Bronchial epithelial cell (primary cell): ENCODE measurements at regions not wholly inside any gene's neighbourhood (a gene's known extent, or its start where the extent isn't known, plus 50 kb on each side); places are given as distances from the start of the nearest gene placed in this dataset.

Experiments
- DNase-seq: peaks from one replicate; pipeline ENCODE4 v3.0.0-alpha.2; 2010; ENCODE audit warnings: low read depth
- FAIRE-seq: peaks from 2 replicates; lab custom pipeline; 2011; peaks lifted over from hg19 to GRCh38; lab: Jason Lieb, UNC
- H3K27me3 ChIP-seq: 2 replicates; pipeline ENCODE4 v1.5.1; 2011; ENCODE audit warnings: low read length; ENCODE audit not compliant: control insufficient read depth, insufficient read depth
- H3K36me3 ChIP-seq: 2 replicates; pipeline ENCODE4 v1.5.1; 2011; ENCODE audit warnings: low read length; ENCODE audit not compliant: control insufficient read depth, insufficient read depth
- H3K4me3 ChIP-seq: 2 replicates; pipeline ENCODE4 v1.5.1; 2011; ENCODE audit warnings: mild to moderate bottlenecking, low read depth, low read length, control low read depth
- TF ChIP-seq, protein P1 (sequence below): IDR thresholded peaks from 2 replicates; pipeline ENCODE4 v1.5.1; 2011; ENCODE audit warnings: mild to moderate bottlenecking, moderate library complexity, low read length, control low read depth, inconsistent platforms; ENCODE audit not compliant: insufficient read depth, severe bottlenecking

DNA sequence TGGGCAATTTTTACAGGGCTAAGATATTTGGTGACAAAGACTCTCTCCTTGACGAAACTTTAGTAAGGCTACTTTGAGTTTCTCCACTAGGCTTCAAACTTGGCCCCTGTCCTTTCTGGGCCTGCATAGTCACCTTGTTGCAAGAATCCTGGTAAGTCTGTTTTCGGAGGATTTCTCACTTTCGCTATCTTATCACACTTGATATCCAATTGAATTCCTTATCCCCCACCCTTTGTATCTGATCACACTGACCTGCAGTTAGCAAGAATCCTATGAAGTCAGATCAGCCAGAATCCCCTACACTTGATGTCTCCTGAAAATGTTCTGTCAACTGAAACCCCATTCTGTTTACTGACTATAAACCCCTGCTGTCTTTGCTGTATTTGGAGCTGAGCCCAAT, 499.8 kb upstream of the GCFC2 start:
- H3K36me3 ChIP-seq, result no peaks in the 10 kb centered on the region
- H3K27me3 ChIP-seq, result no peaks in the 10 kb centered on the region
- DNase-seq, result no peak
- no peak overlapping the region for H3K4me3 ChIP-seq
- TF ChIP-seq, protein P1, sequence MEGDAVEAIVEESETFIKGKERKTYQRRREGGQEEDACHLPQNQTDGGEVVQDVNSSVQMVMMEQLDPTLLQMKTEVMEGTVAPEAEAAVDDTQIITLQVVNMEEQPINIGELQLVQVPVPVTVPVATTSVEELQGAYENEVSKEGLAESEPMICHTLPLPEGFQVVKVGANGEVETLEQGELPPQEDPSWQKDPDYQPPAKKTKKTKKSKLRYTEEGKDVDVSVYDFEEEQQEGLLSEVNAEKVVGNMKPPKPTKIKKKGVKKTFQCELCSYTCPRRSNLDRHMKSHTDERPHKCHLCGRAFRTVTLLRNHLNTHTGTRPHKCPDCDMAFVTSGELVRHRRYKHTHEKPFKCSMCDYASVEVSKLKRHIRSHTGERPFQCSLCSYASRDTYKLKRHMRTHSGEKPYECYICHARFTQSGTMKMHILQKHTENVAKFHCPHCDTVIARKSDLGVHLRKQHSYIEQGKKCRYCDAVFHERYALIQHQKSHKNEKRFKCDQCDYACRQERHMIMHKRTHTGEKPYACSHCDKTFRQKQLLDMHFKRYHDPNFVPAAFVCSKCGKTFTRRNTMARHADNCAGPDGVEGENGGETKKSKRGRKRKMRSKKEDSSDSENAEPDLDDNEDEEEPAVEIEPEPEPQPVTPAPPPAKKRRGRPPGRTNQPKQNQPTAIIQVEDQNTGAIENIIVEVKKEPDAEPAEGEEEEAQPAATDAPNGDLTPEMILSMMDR, result no peak
- no peak for FAIRE-seq

DNA sequence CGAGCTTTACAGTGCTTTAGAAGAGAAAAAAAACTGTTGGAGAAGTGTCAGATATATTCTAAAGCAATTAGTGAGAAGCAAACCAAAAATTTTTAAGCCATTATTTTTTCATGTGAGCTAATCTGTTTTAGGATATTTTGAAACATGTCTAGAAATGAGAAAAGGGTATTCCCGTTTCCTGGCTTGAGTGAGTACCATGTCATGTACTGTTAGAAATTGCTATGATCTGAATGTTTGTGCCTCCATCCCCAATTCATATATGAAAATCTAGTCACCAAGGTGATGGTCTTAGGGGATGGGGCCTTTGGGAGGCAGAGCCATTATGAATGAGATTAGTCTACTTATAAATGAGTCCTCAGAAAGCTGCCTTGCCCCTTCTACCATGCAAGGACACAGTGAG, 493.3 kb upstream of the GCFC2 start:
- DNase-seq (no peak), FAIRE-seq (no peak)
- no peaks in the 10 kb centered on the region for H3K36me3 ChIP-seq
- TF ChIP-seq, protein P1, result no peak
- no peak overlapping the region for H3K4me3 ChIP-seq
- H3K27me3 ChIP-seq, result no peaks in the 10 kb centered on the region

DNA sequence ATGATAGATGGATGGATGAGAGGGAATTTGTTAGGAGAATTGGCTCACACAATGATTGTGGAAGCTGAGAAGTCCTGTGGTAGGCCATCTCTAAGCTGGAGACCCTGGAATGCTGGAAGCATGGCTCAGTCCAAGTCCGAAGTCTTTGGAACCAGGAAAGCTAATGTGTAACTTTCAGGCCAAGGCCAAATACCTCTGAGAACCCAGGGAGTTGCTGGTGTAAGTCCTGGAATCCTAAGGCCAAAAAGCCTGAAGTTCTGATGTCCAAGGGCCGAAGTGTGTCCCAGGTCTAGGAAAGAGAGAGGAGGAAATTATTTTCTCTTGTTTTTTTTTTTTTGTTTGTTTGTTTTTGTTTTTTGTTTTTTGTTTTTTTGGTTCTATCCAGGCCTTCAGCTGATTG, 492.2 kb upstream of the GCFC2 start:
- FAIRE-seq (no peak), DNase-seq (no peak)
- Histone ChIP-seq H3K27me3 (no peaks in the 10 kb centered on the region), H3K36me3 (no peaks in the 10 kb centered on the region), H3K4me3 (no peak overlapping the region)
- TF ChIP-seq, protein P1, result no peak

DNA sequence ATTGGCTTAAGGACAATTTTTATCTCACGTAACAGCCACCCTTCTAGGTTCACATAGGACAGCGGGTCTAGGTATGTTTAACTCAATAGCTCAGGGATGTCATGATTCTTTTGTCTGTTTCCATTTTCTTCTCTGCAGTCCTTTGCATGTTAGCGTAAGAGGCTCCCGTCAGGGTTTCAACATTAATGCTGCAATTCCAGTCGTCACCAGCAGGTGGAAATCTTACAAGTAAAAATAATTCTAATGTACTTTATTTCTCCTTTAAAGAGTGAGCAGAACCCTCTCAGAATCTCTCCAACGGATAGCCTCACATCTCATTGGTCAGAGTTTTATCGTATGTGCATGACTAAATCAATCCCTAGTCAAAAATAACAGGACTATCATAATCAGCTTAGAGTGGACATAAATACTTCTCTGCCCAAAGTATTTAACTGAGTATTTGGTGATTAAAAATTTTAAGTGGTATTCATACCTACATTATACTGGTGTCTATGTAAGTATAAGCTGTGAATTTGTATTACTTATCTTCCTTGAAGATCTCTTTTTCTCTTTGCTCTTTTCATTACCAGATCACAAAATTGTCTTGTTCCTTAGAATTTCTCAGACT, 487.2 kb upstream of the GCFC2 start:
- TF ChIP-seq, protein P1, result peak; percentile 57
- no peak overlapping the region for H3K4me3 ChIP-seq
- H3K36me3 ChIP-seq, result no peaks in the 10 kb centered on the region
- no peaks in the 10 kb centered on the region for H3K27me3 ChIP-seq
- DNase-seq, result peak; percentile 64
- FAIRE-seq, result no peak

DNA sequence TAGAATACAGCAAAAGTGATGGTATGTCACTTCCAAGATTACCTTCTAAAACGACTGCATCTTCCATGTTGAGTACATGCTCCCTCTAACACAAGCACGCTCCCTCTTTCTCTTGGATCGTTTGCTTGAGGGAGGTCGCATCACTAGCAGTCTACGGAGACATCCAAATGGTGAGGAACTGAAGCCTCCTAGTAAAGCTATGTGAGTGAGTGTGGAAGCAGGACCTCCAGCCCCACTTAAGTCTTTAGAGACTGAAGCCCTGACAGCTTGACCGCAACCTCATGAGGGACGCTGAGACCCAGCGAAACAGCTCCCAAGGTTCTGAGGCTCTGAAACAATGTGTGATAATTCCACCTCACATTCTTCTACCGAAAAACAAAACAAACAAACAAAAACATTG, 486.7 kb upstream of the GCFC2 start:
- TF ChIP-seq, protein P1, result no peak
- H3K4me3 ChIP-seq, result no peak overlapping the region
- FAIRE-seq (no peak), DNase-seq (no peak)
- H3K36me3 ChIP-seq, result no peaks in the 10 kb centered on the region
- no peaks in the 10 kb centered on the region for H3K27me3 ChIP-seq
